Liver (tissue), 7 donors: ENCODE measurements at regions not wholly inside any gene's neighbourhood (a gene's known extent, or its start where the extent isn't known, plus 50 kb on each side); places are given as distances from the start of the nearest gene placed in this dataset.

Experiments used
- DNase-seq: peaks from one replicate; pipeline ENCODE4 v3.0.0-alpha.2; 2017; ENCODE audit warnings: low spot score
- H3K27ac ChIP-seq, 2 donors: one replicate each; pipeline ENCODE4 v1.7.0; 2013; ENCODE audit warnings: inconsistent platforms in 2 of 2, low read length in 2 of 2, control low read depth in 1 of 2, low read depth in 1 of 2, mild to moderate bottlenecking in 1 of 2
- H3K27me3 ChIP-seq, 4 donors: one replicate each; pipeline versions ENCODE4 v1.6.1 to v1.7.0; 2013; ENCODE audit warnings: low read length in 3 of 4, inconsistent platforms in 1 of 4, mild to moderate bottlenecking in 1 of 4, moderate library complexity in 1 of 4; ENCODE audit not compliant: control insufficient read depth in 4 of 4, insufficient read depth in 4 of 4
- H3K36me3 ChIP-seq, 4 donors: one replicate each; pipeline versions ENCODE4 v1.6.1 to v1.7.0; 2013; ENCODE audit warnings: low read length in 3 of 4, mild to moderate bottlenecking in 3 of 4, low read depth in 1 of 4, moderate library complexity in 1 of 4; ENCODE audit not compliant: control insufficient read depth in 4 of 4, insufficient read depth in 3 of 4
- H3K4me1 ChIP-seq, 4 donors: one replicate each; pipeline versions ENCODE4 v1.6.1 to v1.7.0; 2013; ENCODE audit warnings: low read length in 3 of 4, mild to moderate bottlenecking in 3 of 4, moderate library complexity in 1 of 4; ENCODE audit not compliant: control insufficient read depth in 4 of 4, insufficient read depth in 4 of 4
- H3K4me3 ChIP-seq, 3 donors: one replicate each; pipeline versions ENCODE4 v1.6.1 to v1.7.0; 2013; ENCODE audit warnings: low read length in 3 of 3, control low read depth in 1 of 3, low read depth in 1 of 3, mild to moderate bottlenecking in 1 of 3
- H3K9ac ChIP-seq, 2 donors: one replicate each; pipeline ENCODE4 v1.7.0; 2013; ENCODE audit warnings: low read length in 2 of 2, mild to moderate bottlenecking in 2 of 2, moderate library complexity in 2 of 2, control low read depth in 1 of 2, low read depth in 1 of 2
- H3K9me3 ChIP-seq, 4 donors: one replicate each; pipeline versions ENCODE4 v1.6.1 to v1.7.0; 2013; ENCODE audit warnings: low read length in 3 of 4; ENCODE audit not compliant: control insufficient read depth in 4 of 4
- ATF3 ChIP-seq: IDR thresholded peaks from 2 replicates; pipeline ENCODE4 v1.6.1; 2016; ENCODE audit warnings: antibody characterized with exemption
- FOXA1 ChIP-seq: IDR thresholded peaks from 2 replicates; pipeline ENCODE4 v1.6.1; 2016; ENCODE audit warnings: antibody characterized with exemption
- FOXA2 ChIP-seq: IDR thresholded peaks from 2 replicates; pipeline ENCODE4 v1.6.1; 2016; ENCODE audit warnings: antibody characterized with exemption
- GABPA ChIP-seq, 2 donors: IDR thresholded peaks in 1 of 2; conservative IDR thresholded peaks in 1 of 2; 2 replicates each; pipeline ENCODE4 v1.6.1; 2016; ENCODE audit warnings: antibody characterized with exemption in 2 of 2, mild to moderate bottlenecking in 1 of 2, moderate library complexity in 1 of 2
- HNF4A ChIP-seq, 2 donors: conservative IDR thresholded peaks; 2 replicates each; pipeline ENCODE4 v1.6.1; 2016; ENCODE audit warnings: antibody characterized with exemption in 2 of 2, mild to moderate bottlenecking in 2 of 2
- HNF4G ChIP-seq: IDR thresholded peaks from 2 replicates; pipeline ENCODE4 v1.6.1; 2016; ENCODE audit warnings: antibody characterized with exemption
- JUND ChIP-seq, 2 donors: IDR thresholded peaks; 2 replicates each; pipeline ENCODE4 v1.6.1; 2016; ENCODE audit warnings: antibody characterized with exemption in 2 of 2
- NR2F2 ChIP-seq: IDR thresholded peaks from 2 replicates; pipeline ENCODE4 v1.6.1; 2016; ENCODE audit warnings: antibody characterized with exemption
- RAD21 ChIP-seq, 2 donors: IDR thresholded peaks; 2 replicates each; pipeline ENCODE4 v1.6.1; 2016; ENCODE audit warnings: antibody characterized with exemption in 2 of 2, mild to moderate bottlenecking in 2 of 2
- REST ChIP-seq: IDR thresholded peaks from 2 replicates; pipeline ENCODE4 v1.6.1; 2016; ENCODE audit warnings: antibody characterized with exemption, mild to moderate bottlenecking
- RXRA ChIP-seq, 2 donors: IDR thresholded peaks; 2 replicates each; pipeline ENCODE4 v1.6.1; 2017 to 2018; ENCODE audit warnings: antibody characterized with exemption in 2 of 2, mild to moderate bottlenecking in 1 of 2
- SP1 ChIP-seq: IDR thresholded peaks from 2 replicates; pipeline ENCODE4 v1.6.1; 2018; ENCODE audit warnings: antibody characterized with exemption, mild to moderate bottlenecking
- YY1 ChIP-seq: IDR thresholded peaks from 2 replicates; pipeline ENCODE4 v1.6.1; 2016; ENCODE audit warnings: antibody characterized with exemption, mild to moderate bottlenecking
- WGBS: extraction: QIAGEN DNeasy Blood & Tissue Kit; methylation state at CpG from one replicate; pipeline ENCODE4 v1.1.7; 2013; 5-methylcytosine and 5-hydroxymethylcytosine counted together
- TF ChIP-seq, protein P1 (sequence below): IDR thresholded peaks from 2 replicates; pipeline ENCODE4 v1.6.1; 2016; ENCODE audit warnings: antibody characterized with exemption
- TF ChIP-seq, protein P2 (sequence below): IDR thresholded peaks from 2 replicates; pipeline ENCODE4 v1.6.1; 2016; ENCODE audit warnings: antibody characterized with exemption
- donor health status: healthy.
- donor health status: healthy.
- donor health status: healthy.
- donor health status: healthy.

- TF ChIP-seq, protein P1, sequence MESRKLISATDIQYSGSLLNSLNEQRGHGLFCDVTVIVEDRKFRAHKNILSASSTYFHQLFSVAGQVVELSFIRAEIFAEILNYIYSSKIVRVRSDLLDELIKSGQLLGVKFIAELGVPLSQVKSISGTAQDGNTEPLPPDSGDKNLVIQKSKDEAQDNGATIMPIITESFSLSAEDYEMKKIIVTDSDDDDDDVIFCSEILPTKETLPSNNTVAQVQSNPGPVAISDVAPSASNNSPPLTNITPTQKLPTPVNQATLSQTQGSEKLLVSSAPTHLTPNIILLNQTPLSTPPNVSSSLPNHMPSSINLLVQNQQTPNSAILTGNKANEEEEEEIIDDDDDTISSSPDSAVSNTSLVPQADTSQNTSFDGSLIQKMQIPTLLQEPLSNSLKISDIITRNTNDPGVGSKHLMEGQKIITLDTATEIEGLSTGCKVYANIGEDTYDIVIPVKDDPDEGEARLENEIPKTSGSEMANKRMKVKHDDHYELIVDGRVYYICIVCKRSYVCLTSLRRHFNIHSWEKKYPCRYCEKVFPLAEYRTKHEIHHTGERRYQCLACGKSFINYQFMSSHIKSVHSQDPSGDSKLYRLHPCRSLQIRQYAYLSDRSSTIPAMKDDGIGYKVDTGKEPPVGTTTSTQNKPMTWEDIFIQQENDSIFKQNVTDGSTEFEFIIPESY: no peak
- no peak for TF ChIP-seq YY1
These were observed 72.7 kb upstream of the H2AZ1 start (continued) for GRCh38 chr4:100022792-100023222.

DNA sequence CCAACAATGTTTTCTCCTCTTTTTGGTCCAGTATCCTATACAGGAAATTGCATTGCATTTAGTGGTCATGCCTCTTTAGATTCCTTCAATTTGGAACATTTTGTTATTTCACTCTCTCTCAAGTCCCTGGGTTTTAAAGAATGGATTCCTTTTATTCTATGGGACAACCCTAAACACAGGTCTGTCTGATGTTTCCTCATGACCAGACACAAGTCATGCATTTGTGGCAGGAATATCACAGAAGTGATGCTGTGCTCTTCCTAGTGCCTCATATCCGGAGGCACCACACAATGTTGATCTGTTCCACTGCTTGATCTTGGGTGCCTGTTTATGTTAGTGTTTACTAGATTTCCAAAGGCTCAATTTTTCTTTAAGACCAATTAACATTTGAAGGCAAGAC, 69.7 kb upstream of the H2AZ1 start:
- peaks cover 0 to 3% (median 0%) of the 10 kb centered on the region in 4 donors for H3K27me3 ChIP-seq
- no peak for DNase-seq
- no peaks in the 10 kb centered on the region for H3K36me3 ChIP-seq
- no peaks in the 10 kb centered on the region for H3K9me3 ChIP-seq
- 84% methylated on average over 1 of the region's 1 CpG for WGBS
- no peak for TF ChIP-seq NR2F2
- TF ChIP-seq YY1: no peak
- TF ChIP-seq HNF4G: no peak
- no peak for TF ChIP-seq SP1
- no peak for TF ChIP-seq JUND (IDR thresholded peaks at IDR 0.05)
- TF ChIP-seq GABPA (IDR thresholded peaks at IDR 0.05 in 1 of 2, conservative IDR thresholded peaks at IDR 0.05 in 1 of 2): no peak
- TF ChIP-seq ATF3: no peak
- TF ChIP-seq REST: no peak
- no peak for TF ChIP-seq FOXA1
- no peak for TF ChIP-seq FOXA2
- TF ChIP-seq RAD21 (IDR thresholded peaks at IDR 0.05): no peak
- no peak overlapping the region for H3K4me3 ChIP-seq
- no peak overlapping the region for H3K27ac ChIP-seq
- H3K9ac ChIP-seq: no peak overlapping the region
- no peaks in the 10 kb centered on the region for H3K4me1 ChIP-seq

DNA sequence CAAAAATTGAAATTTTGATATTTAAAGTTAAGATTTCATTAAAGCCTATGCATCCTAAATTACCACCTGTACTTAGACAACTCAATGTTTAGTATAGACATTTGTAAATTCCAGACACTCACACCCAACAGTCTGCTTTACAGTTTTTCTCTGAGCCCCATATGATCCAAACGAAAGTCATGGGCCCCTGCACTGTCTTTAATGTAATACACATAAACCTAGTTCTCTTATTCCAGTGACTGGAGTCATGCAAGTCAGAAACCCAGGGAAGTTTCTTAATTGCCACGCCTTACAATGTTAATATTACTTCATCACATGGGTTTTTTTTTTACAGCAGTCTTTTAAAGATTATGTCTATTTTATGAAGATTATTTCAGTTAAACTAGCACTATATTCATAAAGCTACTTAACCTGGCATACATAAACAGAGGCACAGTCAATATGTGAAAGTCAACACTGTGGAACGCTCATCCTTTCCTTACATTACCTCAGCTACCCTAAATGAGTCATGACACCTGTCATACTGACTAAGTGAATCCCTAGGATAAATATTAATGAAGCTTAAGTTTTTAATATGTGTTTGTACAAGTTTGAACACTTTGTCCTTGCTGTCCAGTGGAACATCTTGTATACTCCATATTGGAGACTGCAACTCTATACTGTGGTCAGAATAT, 67.7 kb upstream of the H2AZ1 start:
- Histone ChIP-seq H3K9ac (no peak overlapping the region), H3K27me3 (peaks cover 0 to 3% (median 0%) of the 10 kb centered on the region in 4 donors), H3K36me3 (no peaks in the 10 kb centered on the region), H3K9me3 (no peaks in the 10 kb centered on the region), H3K4me3 (no peak overlapping the region), H3K27ac (no peak overlapping the region), H3K4me1 (no peaks in the 10 kb centered on the region)
- DNase-seq: no peak
- 69% methylated on average over 3 of the region's 3 CpGs for WGBS
- TF ChIP-seq RXRA (IDR thresholded peaks at IDR 0.05): no peak
- TF ChIP-seq HNF4A (conservative IDR thresholded peaks at IDR 0.05): no peak
- TF ChIP-seq SP1: no peak
- TF ChIP-seq HNF4G: no peak
- TF ChIP-seq, protein P2, sequence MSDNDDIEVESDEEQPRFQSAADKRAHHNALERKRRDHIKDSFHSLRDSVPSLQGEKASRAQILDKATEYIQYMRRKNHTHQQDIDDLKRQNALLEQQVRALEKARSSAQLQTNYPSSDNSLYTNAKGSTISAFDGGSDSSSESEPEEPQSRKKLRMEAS: no peak
- TF ChIP-seq, protein P1: no peak
- no peak for TF ChIP-seq ATF3
- no peak for TF ChIP-seq FOXA1
- no peak for TF ChIP-seq YY1
- TF ChIP-seq REST: no peak
